ENCODE measurements at regions not wholly inside any gene's neighbourhood (a gene's known extent, or its start where the extent isn't known, plus 50 kb on each side); places are given as distances from the start of the nearest gene placed in this dataset.

DNA sequence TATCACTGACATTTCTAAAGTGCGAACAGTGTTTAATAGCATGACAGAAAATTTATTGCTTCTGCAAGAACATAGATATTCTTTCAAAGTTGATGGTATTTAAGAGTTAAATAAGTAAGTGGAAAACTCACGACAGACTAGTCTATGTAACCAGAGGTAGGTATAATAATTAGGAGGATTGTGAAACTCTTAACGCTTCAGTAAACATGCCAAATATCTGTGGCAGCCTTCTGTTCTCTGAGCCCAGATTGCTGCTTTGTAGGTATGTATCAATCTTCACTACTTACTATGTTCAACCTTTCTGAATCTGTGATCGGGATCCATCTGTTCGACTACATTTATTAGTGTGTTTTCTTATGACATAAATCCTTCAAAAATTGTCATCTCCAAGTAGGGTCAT, 53.6 kb upstream of the SPANXB1 start:
- H2AFZ ChIP-seq (ENCODE audit: low read length), result no peak overlapping the region
- H3K27ac ChIP-seq (ENCODE audit: low read depth, low read length, poor library complexity, severe bottlenecking), result no peak overlapping the region

DNA sequence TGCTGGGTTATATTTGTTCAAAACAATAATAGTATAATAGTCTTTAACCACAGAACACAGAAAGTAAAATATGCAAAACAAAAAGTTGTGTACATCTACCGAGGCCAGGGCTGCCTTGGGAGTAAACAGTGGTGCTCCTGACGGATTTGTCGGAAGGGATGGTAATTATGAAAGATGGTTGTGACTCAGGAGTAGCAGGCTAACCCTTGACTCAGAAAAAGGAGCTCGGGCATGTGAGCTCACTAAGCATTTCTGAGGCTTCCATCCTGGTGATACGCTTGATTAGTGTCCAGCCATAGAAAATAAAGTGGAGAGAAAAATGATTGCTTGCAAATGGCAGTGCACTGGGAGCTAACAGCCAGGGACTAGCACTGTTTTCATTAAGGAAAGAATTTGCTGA, 53.2 kb upstream of the SPANXB1 start:
- Histone ChIP-seq H3K4me3 (ENCODE audit: low read depth, low read length, poor library complexity, severe bottlenecking) (no peak overlapping the region), H3K9me3 (ENCODE audit: low read length) (no peaks in the 10 kb centered on the region), H3K9me2 (ENCODE audit: low read depth, low read length) (no peaks in the 10 kb centered on the region), H3K27me3 (ENCODE audit: insufficient read depth, low read length) (no peaks in the 10 kb centered on the region), H3K79me2 (ENCODE audit: insufficient read depth, low read length) (no peaks in the 10 kb centered on the region), H3K4me2 (ENCODE audit: low read length) (no peak overlapping the region), H2AFZ (ENCODE audit: low read length) (no peak overlapping the region), H3K27ac (ENCODE audit: low read depth, low read length, poor library complexity, severe bottlenecking) (no peak overlapping the region), H3K36me3 (ENCODE audit: insufficient read depth, low read length) (no peaks in the 10 kb centered on the region), H4K20me1 (ENCODE audit: insufficient read depth, low read length) (no peaks in the 10 kb centered on the region), H3F3A (ENCODE audit: insufficient read depth, low read length) (no peaks in the 10 kb centered on the region), H3K4me1 (ENCODE audit: insufficient read depth, low read length, severe bottlenecking) (no peaks in the 10 kb centered on the region), H3K9ac (ENCODE audit: low read length) (no peak overlapping the region)
- TF ChIP-seq, protein P1, sequence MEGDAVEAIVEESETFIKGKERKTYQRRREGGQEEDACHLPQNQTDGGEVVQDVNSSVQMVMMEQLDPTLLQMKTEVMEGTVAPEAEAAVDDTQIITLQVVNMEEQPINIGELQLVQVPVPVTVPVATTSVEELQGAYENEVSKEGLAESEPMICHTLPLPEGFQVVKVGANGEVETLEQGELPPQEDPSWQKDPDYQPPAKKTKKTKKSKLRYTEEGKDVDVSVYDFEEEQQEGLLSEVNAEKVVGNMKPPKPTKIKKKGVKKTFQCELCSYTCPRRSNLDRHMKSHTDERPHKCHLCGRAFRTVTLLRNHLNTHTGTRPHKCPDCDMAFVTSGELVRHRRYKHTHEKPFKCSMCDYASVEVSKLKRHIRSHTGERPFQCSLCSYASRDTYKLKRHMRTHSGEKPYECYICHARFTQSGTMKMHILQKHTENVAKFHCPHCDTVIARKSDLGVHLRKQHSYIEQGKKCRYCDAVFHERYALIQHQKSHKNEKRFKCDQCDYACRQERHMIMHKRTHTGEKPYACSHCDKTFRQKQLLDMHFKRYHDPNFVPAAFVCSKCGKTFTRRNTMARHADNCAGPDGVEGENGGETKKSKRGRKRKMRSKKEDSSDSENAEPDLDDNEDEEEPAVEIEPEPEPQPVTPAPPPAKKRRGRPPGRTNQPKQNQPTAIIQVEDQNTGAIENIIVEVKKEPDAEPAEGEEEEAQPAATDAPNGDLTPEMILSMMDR (IDR thresholded peaks at IDR 0.05; ENCODE audit: low read length), result no peak
- TF ChIP-seq EZH2 (IDR thresholded peaks at IDR 0.05; ENCODE audit: borderline replicate concordance, low read length), result no peak

More for the DNA sequence above, 53.6 kb upstream of the SPANXB1 start:
- Histone ChIP-seq H3F3A (ENCODE audit: insufficient read depth, low read length) (no peaks in the 10 kb centered on the region), H3K36me3 (ENCODE audit: insufficient read depth, low read length) (no peaks in the 10 kb centered on the region), H3K4me1 (ENCODE audit: insufficient read depth, low read length, severe bottlenecking) (no peaks in the 10 kb centered on the region), H4K20me1 (ENCODE audit: insufficient read depth, low read length) (no peaks in the 10 kb centered on the region), H3K27me3 (ENCODE audit: insufficient read depth, low read length) (no peaks in the 10 kb centered on the region), H3K9me2 (ENCODE audit: low read depth, low read length) (no peaks in the 10 kb centered on the region), H3K9ac (ENCODE audit: low read length) (no peak overlapping the region), H3K4me3 (ENCODE audit: low read depth, low read length, poor library complexity, severe bottlenecking) (no peak overlapping the region), H3K79me2 (ENCODE audit: insufficient read depth, low read length) (no peaks in the 10 kb centered on the region), H3K4me2 (ENCODE audit: low read length) (no peak overlapping the region), H3K9me3 (ENCODE audit: low read length) (no peaks in the 10 kb centered on the region)
- TF ChIP-seq, protein P1 (IDR thresholded peaks at IDR 0.05; ENCODE audit: low read length), result no peak
- no peak for TF ChIP-seq EZH2 (IDR thresholded peaks at IDR 0.05; ENCODE audit: borderline replicate concordance, low read length)

Data from OCI-LY1 (cell line).